H1 (cell line): ENCODE measurements at regions not wholly inside any gene's neighbourhood (a gene's known extent, or its start where the extent isn't known, plus 50 kb on each side); places are given as distances from the start of the nearest gene placed in this dataset.

Source experiments
- BCL11A ChIP-seq, 2 experiments: IDR thresholded peaks; one replicate each; pipeline ENCODE4 v1.6.1; 2011; ENCODE audit warnings: low read depth in 2 of 2, low read length in 2 of 2, mild to moderate bottlenecking in 2 of 2
- CHD7 ChIP-seq: fragments of 300-600 bp; sonication (generic); IDR thresholded peaks from 2 replicates; pipeline ENCODE4 v1.7.1; 2012; ENCODE audit warnings: low read length, moderate library complexity, mild to moderate bottlenecking, inconsistent platforms; ENCODE audit not compliant: insufficient replicate concordance
- RAD21 ChIP-seq, 2 experiments: IDR thresholded peaks in 1 of 2; conservative IDR thresholded peaks in 1 of 2; 2 replicates each; pipeline ENCODE4 v1.6.1; 2011; ENCODE audit warnings: low read depth in 2 of 2, low read length in 2 of 2, improper control_type of control experiment in 1 of 2, inconsistent platforms in 1 of 2, mild to moderate bottlenecking in 1 of 2, moderate library complexity in 1 of 2
- SP4 ChIP-seq: IDR thresholded peaks from 2 replicates; pipeline ENCODE4 v1.6.1; 2012; ENCODE audit warnings: low read length, inconsistent platforms

- TF ChIP-seq CHD7, result no peak
- no peak for TF ChIP-seq BCL11A (IDR thresholded peaks at IDR 0.05; ENCODE audit: low read depth in 2 of 2, low read length in 2 of 2)
- TF ChIP-seq RAD21 (IDR thresholded peaks at IDR 0.05 in 1 of 2, conservative IDR thresholded peaks at IDR 0.05 in 1 of 2; ENCODE audit: low read depth in 2 of 2, low read length in 2 of 2), result no peak
- no peak for TF ChIP-seq SP4
Observed at GRCh38 chr4:180792541-180792940, 1450.7 kb upstream of the TENM3 start (continued).
